ENCODE measurements at regions not wholly inside any gene's neighbourhood (a gene's known extent, or its start where the extent isn't known, plus 50 kb on each side); places are given as distances from the start of the nearest gene placed in this dataset.
"Not testable (repeated sequence)": the region's sequence is repeated elsewhere in the genome, so short reads cannot be mapped to it uniquely, and the experiment has no call there.

- DNase-seq: not testable (repeated sequence)
These were observed 1119.0 kb downstream of the NXPH1 start for GRCh38 chr7:9552431-9552830.

DNA sequence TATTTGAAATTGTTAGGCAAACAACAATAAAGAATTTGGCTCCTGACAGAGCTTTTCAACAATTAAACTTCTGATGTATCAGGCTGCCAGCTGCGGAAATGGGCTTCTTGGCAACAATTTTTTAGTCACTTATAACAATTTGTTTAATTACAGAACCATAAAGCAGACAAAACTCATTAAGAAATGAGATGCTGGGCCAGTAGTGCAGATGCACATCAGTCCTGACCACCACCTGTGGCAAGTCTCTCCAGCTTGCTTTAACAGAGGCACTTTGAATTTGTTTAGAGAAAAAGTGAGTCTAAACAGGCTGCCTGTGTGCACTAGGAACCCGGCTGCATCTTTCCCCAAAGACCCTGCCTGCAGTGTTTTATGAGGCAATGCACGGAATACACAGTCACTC lies 1124.4 kb downstream of the NXPH1 start:
- no peak for DNase-seq

GRCh38 chr7:9575716-9576115 lies 1142.3 kb downstream of the NXPH1 start:
- no peak for DNase-seq

DNA sequence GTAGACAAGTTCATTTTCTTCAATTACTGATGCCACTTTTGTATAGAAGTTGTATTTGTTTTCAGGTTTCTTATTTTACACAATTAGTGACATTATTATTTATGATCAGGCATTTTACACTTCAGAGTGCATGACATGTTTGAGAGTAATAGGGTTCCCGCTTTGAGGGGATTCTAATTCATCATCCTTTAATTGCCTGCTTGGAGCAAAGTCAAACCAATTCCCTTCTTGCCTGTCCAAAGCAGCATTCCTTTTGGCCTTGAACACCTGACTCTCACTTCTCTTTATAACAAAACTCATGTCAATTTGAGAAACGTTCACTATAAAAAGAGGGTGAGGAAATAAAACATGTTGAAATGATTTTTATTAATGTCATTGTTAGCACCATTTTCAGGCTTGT lies 1149.4 kb downstream of the NXPH1 start:
- no peak for DNase-seq

- no peak for DNase-seq
These were observed 1165.0 kb downstream of the NXPH1 start for GRCh38 chr7:9598411-9598810.

- no peak for DNase-seq
These were observed 1167.6 kb downstream of the NXPH1 start for GRCh38 chr7:9600974-9601373.

DNA sequence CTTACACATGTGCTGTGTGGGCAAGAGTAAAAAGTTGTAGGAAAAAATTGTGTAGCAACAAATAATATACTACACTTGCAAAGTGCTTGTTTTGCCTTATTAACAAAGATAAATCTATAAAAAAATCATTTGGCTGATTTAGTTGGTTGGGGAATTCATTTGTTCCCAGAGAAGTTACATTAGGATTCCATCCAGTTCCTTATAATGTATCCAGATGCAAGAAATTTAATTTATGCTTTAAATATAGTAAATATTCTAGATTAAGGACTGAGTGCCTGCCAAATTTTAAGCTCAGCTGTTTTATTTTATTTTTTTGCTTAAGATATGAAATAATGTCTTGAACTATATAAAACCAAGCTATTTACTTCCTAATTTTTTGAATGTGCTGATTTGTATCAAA lies 1169.9 kb downstream of the NXPH1 start:
- no peak for DNase-seq

GRCh38 chr7:9608560-9608959 lies 1175.2 kb downstream of the NXPH1 start:
- DNase-seq: no peak

DNA sequence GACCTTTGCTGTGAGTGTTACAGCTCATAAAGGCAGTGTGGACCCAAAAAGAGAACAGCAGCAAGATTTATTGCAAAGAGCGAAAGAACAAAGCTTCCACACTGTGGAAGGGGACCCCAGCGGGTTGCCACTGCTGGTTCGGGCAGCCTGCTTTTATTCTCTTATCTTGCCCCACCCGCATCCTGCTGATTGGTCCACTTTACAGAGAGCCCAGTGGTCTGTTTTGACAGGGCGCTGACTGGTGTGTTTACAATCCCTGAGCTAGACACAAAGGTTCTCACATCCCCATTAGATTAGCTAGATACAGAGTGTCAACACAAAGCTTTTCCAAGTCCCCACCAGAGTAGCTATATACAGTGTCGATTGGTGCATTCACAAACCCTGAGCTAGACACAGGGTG lies 1187.5 kb downstream of the NXPH1 start:
- not testable (repeated sequence) for DNase-seq

DNA sequence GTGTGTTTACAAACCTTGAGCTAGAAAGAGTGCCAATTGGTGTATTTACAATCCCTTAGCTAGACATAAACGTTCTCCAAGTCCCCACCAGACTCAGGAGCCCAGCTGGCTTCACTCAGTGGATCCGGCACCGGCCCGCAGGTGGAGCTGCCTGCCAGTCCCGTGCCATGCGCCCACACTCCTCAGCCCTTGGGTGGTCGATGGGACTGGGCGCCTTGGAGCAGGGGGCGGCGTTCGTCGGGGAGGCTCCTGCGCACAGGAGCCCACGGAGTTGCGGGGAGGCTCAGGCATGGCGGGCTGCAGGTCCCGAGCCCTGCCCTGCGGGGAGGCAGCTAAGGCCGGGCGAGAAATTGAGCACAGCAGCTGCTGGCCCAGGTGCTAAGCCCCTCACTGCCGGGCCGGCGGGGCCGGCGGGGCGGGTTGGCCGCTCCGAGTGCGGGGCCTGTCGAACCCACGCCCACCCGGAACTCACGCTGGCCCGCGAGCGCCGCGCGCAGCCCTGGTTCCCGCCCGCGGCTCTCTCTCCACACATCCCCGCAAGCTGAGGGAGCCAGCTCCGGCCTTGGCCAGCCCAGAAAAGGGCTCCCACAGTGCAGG lies 1188.0 kb downstream of the NXPH1 start:
- DNase-seq: not testable (repeated sequence)

GRCh38 chr7:9621927-9622326 lies 1188.5 kb downstream of the NXPH1 start:
- DNase-seq: no peak

DNA sequence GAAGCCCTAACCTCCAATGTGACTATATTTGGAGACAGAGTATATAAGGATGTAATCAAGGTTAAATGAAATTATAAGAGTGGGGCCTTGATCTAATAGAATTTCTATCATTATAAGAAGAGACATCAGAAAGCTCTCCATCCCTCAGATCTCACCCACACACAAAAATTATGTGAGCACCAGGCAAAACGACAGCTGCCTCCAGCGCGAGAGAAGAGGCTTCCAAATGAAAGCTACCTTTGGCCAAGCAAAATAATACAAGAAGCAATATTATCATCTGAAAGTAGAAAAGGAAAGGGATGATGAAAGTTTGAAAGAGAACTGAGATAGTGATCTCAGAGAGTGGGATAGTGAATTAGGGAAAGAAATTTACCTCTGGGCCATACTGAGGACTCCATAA lies 1192.5 kb downstream of the NXPH1 start:
- DNase-seq: no peak

GRCh38 chr7:9645756-9646155 lies 1212.3 kb downstream of the NXPH1 start:
- no peak for DNase-seq

GRCh38 chr7:9657257-9657656 lies 1223.8 kb downstream of the NXPH1 start:
- no peak for DNase-seq

- DNase-seq: no peak
These were observed 1238.8 kb downstream of the NXPH1 start for GRCh38 chr7:9671979-9672917.

DNA sequence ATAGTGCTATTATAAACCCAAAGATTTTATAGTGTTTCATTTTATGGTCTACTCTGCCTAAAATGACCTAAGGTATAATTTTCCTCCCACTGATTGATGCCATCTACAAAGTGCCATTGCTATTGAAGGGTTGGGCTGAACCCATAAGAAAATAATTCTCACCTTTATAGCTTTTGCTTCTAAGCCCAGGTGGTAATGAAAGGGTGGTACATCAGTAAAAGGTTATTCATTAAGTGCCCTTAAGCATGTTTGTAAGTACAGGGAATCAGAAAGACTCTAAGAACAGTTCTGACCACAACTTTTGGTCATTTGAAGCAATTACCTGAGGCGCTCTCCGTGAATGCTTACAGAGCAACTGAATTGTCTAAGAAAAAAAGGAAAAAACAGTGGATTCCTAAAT lies 1247.3 kb downstream of the NXPH1 start:
- DNase-seq: no peak

- DNase-seq: no peak
These were observed 1247.9 kb downstream of the NXPH1 start for GRCh38 chr7:9681284-9681683.

DNA sequence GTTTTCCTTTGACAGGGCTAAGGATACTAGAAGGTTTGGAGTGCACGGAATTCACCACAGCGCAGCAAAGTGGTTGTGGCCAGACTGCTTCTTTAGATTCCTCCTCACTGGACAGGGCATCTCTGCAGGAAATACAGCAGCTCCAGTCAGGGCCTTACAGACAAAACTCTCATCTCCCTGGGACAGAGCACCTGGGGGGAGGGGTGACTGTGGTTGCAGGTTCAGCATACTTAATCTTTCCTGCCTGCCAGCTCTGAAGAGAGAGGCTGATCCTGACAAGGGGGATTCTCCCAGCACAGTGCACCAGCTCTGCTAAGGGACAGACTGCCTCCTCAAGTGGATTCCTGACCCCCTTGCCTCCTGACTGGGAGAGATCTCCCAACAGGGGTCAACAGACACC lies 1257.9 kb downstream of the NXPH1 start:
- no peak for DNase-seq

- no peak for DNase-seq
These were observed 1265.0 kb downstream of the NXPH1 start for GRCh38 chr7:9698375-9698774.

GRCh38 chr7:9709216-9709615 lies 1264.5 kb upstream of the PHF14 start:
- no peak for DNase-seq

DNA sequence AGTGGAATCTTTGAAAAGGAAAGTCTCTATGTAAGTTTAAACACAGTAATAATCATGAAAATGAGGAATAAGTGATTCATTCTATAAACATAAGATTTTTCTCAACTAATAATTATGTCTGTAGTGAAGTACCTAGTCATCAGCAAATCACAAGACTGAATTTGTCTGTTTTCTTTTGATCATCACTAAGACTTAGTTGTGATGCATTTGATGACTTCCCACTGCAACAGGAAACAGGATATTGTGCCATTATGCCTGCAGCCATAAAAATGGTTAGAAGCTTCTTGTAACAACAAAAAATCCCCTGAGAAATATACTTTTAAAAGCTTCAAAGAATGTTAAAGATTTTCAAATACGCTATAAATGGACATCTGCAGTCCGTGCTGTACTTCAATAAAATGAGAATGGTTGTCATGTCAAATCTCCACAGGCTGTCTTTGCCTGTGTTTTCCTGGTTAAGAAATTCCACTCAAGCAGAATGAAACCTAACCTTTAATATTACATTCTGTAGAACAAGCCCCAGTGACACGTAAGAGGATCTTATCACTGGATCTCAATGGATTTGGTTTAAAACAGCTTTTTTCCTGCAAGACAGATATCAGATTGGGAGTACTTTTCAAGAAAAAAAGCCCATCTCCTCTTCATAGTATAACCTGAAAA lies 1262.3 kb upstream of the PHF14 start:
- no peak for DNase-seq

DNA sequence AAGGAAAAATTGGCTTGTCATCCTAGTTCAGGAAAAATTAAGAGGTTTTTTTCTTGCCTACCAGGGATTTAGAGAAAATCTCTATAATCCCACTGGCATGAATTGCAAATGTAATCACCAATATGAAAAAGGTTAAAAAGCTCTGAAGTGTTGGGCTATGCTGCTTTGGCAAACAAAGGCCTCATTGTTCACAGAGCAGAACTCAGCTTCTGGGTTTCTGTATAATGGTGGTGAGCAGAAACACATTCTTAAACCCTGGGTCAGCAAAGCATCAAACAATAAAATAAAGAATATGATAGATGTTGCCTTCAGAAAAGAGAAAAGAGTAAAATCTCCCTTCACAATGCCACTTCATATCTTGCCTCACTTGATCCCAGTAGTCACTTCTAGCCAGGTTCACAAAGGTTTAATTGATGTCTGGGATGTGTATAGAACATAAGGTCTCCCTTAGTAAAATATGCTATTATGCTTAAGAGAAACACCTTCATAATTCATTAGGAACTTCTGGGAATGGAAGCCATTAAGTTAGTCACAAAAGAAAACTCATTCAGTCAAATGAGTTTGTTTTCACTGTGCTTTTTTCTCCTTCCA lies 1255.5 kb upstream of the PHF14 start:
- DNase-seq: no peak

DNA sequence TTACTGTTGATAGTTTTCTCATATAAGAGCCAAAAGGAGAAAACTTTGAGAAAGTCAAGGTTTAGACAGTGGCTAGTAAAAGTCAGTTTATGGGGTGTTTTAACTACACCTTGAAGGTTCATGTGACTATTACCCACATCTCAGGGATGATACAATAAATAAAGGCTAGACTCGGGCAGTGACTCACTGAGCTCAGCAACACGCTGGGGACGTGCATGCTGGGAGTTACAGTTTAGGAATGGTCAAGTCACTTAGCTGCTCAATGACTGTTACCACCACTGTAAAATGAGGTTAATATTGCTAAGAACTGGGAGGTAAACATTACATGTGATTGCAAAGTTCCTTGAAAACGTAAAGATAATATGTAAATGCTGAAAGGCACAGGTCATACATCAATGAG lies 1254.4 kb upstream of the PHF14 start:
- DNase-seq: no peak

Data from fibroblast of skin of scalp (primary cell).